ENCODE measurements at regions not wholly inside any gene's neighbourhood (a gene's known extent, or its start where the extent isn't known, plus 50 kb on each side); places are given as distances from the start of the nearest gene placed in this dataset.

DNA sequence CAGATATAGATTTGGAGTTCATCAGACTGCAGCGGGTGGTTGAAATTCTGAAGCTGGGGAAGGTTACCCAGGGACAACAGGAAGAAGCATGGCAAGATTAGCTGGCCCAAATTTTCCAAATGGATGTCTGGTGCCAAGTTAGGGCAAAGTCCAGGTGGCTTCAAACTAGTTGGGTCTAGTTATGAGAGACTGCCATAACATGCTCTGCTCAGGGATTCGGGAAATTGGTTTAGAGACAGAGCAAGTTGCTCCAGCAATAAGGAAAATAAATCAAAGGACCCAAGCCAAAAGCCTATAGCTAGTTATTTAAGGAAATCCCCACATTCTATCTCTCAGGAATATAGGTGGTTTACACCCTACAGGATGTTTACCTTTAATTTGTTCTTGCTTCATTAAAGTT is 125.7 kb upstream of the BTG1 start:
- TF ChIP-seq, protein P1, sequence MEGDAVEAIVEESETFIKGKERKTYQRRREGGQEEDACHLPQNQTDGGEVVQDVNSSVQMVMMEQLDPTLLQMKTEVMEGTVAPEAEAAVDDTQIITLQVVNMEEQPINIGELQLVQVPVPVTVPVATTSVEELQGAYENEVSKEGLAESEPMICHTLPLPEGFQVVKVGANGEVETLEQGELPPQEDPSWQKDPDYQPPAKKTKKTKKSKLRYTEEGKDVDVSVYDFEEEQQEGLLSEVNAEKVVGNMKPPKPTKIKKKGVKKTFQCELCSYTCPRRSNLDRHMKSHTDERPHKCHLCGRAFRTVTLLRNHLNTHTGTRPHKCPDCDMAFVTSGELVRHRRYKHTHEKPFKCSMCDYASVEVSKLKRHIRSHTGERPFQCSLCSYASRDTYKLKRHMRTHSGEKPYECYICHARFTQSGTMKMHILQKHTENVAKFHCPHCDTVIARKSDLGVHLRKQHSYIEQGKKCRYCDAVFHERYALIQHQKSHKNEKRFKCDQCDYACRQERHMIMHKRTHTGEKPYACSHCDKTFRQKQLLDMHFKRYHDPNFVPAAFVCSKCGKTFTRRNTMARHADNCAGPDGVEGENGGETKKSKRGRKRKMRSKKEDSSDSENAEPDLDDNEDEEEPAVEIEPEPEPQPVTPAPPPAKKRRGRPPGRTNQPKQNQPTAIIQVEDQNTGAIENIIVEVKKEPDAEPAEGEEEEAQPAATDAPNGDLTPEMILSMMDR (conservative IDR thresholded peaks at IDR 0.05; ENCODE audit: low read depth in 2 of 2): no peak
- TF ChIP-seq JUNB (IDR thresholded peaks at IDR 0.05; ENCODE audit: unreplicated experiment) (no peak), STAT1 (IDR thresholded peaks at IDR 0.05; ENCODE audit: unreplicated experiment) (no peak), EZH2 (IDR thresholded peaks at IDR 0.05; ENCODE audit: low read depth, unreplicated experiment) (no peak), POLR2AphosphoS5 (IDR thresholded peaks at IDR 0.05; ENCODE audit: low read depth) (no peak), CREB1 (CRISPR knock-in tag; IDR thresholded peaks at IDR 0.05; ENCODE audit: low read depth) (no peak), EZH2phosphoT487 (IDR thresholded peaks at IDR 0.05; ENCODE audit: unreplicated experiment) (no peak), ZNF114 (CRISPR knock-in tag; IDR thresholded peaks at IDR 0.05) (no peak)
- TF ChIP-seq, protein P2, sequence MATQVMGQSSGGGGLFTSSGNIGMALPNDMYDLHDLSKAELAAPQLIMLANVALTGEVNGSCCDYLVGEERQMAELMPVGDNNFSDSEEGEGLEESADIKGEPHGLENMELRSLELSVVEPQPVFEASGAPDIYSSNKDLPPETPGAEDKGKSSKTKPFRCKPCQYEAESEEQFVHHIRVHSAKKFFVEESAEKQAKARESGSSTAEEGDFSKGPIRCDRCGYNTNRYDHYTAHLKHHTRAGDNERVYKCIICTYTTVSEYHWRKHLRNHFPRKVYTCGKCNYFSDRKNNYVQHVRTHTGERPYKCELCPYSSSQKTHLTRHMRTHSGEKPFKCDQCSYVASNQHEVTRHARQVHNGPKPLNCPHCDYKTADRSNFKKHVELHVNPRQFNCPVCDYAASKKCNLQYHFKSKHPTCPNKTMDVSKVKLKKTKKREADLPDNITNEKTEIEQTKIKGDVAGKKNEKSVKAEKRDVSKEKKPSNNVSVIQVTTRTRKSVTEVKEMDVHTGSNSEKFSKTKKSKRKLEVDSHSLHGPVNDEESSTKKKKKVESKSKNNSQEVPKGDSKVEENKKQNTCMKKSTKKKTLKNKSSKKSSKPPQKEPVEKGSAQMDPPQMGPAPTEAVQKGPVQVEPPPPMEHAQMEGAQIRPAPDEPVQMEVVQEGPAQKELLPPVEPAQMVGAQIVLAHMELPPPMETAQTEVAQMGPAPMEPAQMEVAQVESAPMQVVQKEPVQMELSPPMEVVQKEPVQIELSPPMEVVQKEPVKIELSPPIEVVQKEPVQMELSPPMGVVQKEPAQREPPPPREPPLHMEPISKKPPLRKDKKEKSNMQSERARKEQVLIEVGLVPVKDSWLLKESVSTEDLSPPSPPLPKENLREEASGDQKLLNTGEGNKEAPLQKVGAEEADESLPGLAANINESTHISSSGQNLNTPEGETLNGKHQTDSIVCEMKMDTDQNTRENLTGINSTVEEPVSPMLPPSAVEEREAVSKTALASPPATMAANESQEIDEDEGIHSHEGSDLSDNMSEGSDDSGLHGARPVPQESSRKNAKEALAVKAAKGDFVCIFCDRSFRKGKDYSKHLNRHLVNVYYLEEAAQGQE (IDR thresholded peaks at IDR 0.05; ENCODE audit: unreplicated experiment): no peak
- TF ChIP-seq, protein P3, sequence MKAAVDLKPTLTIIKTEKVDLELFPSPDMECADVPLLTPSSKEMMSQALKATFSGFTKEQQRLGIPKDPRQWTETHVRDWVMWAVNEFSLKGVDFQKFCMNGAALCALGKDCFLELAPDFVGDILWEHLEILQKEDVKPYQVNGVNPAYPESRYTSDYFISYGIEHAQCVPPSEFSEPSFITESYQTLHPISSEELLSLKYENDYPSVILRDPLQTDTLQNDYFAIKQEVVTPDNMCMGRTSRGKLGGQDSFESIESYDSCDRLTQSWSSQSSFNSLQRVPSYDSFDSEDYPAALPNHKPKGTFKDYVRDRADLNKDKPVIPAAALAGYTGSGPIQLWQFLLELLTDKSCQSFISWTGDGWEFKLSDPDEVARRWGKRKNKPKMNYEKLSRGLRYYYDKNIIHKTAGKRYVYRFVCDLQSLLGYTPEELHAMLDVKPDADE (IDR thresholded peaks at IDR 0.05): no peak

Measured in GM23338 (cell line).